GM12892 (cell line): ENCODE measurements at regions not wholly inside any gene's neighbourhood (a gene's known extent, or its start where the extent isn't known, plus 50 kb on each side); places are given as distances from the start of the nearest gene placed in this dataset.
"Not testable (repeated sequence)": the region's sequence is repeated elsewhere in the genome, so short reads cannot be mapped to it uniquely, and the experiment has no call there.

Experiments
- DNase-seq: peaks from one replicate; pipeline ENCODE4 v3.0.0; 2011; ENCODE audit not compliant: insufficient read length
- FAIRE-seq: peaks from 2 replicates; lab custom pipeline; 2011; peaks lifted over from hg19 to GRCh38; lab: Jason Lieb, UNC
- POLR2A ChIP-seq: IDR thresholded peaks from 2 replicates; pipeline ENCODE4 v1.6.1; 2011; ENCODE audit warnings: low read depth, low read length, control low read depth
- POLR2AphosphoS5 ChIP-seq: IDR thresholded peaks from 2 replicates; pipeline ENCODE4 v1.6.1; 2011; ENCODE audit warnings: low read depth, low read length, control low read depth
- TAF1 ChIP-seq: IDR thresholded peaks from 2 replicates; pipeline ENCODE4 v1.6.1; 2011; ENCODE audit warnings: low read depth, mild to moderate bottlenecking, control low read depth, low read length, borderline replicate concordance

DNA sequence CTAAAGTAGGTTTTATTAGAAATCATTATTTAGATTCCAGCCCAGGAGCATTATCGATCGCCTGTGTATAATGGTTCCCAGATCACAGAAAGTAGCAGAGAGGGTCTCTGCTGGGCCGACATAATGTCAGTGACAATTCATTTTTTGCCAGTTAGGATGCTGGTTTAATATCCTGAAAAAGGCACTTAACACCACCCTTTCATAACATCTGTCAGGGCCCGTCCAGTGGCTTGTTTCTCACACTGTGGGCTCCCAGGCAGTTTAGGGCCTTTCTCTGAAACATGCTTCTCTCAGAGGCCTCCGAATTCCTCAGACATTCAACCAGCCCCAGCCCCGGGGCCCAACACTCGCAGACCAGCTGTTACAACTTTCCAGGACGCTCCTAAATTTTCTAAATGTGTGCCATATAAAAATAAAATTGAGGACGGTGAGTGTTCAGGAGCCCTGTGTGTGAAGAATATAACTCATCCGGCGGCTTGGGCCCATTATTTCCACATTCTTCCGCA is 108.6 kb upstream of the EYA4 start:
- DNase-seq (no peak), FAIRE-seq (no peak)
- TF ChIP-seq POLR2A (no peak), POLR2AphosphoS5 (no peak), TAF1 (no peak)

- DNase-seq (no peak), FAIRE-seq (no peak)
- TF ChIP-seq POLR2A = no peak
- no peak for TF ChIP-seq TAF1
- TF ChIP-seq POLR2AphosphoS5 = no peak
Observed at GRCh38 chr6:133136177-133136880, 104.8 kb upstream of the EYA4 start.

DNA sequence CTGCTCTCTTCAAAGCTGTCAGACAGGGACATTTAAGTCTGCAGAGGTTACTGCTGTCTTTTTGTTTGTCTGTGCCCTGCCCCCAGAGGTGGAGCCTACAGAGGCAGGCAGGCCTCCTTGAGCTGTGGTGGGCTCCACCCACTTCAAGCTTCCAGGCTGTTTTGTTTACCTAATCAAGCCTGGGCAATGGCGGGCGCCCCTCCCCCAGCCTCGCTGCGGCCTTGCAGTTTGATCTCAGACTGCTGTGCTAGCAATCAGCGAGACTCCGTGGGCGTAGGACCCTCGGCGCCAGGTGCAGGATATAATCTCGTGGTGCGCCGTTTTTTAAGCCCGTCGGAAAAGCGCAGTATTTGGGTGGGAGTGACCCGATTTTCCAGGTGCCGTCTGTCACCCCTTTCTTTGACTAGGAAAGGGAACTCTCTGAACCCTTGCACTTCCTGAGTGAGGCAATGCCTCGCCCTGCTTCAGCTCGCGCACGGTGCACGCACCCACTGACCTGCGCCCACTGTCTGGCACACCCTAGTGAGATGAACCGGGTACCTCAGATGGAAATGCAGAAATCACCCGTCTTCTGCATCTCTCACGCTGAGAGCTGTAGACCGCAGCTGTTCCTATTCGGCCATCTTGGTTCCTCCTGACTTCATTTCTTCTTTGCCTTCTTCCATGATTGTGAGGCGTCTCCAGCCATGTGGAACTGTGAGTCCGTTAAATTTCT is 93.5 kb upstream of the EYA4 start:
- DNase-seq, FAIRE-seq: not testable (repeated sequence)

DNA sequence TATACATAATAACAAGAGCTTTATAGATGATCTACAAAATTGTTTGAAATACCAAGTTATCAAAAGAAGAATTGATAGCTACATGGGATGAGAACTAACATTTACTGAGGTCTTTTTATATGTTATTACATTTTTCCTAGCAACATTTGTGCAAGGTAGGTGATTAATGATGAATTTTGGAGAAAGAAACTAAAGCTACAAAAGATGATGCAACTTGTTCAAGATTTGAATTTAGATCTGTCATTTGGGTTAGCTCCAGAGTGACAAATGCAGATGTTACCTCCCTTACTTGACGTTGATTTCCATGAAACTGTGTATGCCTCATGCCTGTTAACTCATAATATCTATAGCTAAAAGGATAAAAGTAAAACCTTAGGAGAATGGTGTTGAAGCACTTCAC is 84.5 kb upstream of the EYA4 start:
- FAIRE-seq (no peak), DNase-seq (no peak)
- TF ChIP-seq POLR2AphosphoS5 (no peak), TAF1 (no peak), POLR2A (no peak)

GRCh38 chr6:133157995-133158394 is 83.2 kb upstream of the EYA4 start:
- FAIRE-seq (no peak), DNase-seq (no peak)
- TF ChIP-seq POLR2A (no peak), TAF1 (no peak), POLR2AphosphoS5 (no peak)

GRCh38 chr6:133159255-133159795 is 81.8 kb upstream of the EYA4 start:
- TF ChIP-seq TAF1 = no peak
- no peak for TF ChIP-seq POLR2A
- TF ChIP-seq POLR2AphosphoS5 = no peak
- FAIRE-seq (no peak), DNase-seq (no peak)

DNA sequence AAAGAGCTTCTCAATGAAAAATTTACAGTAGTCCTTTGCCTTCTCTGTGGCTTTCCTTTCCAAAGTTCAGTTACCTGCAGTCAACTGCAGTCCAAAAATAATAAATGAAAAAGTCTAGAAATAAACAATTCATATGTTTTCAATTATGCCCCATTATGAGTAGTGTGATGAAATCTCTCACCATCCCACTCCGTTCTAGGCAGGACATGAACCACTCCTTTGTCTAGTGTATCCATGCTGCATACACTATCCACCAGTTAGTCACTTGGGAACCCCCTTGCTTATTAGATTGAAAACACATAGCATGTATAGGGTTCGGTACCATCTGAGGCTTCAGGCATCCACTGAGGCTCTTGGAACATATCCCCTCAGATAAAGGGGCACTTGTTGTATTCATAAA is 80.6 kb upstream of the EYA4 start:
- FAIRE-seq (no peak), DNase-seq (no peak)
- TF ChIP-seq POLR2AphosphoS5 (no peak), POLR2A (no peak), TAF1 (no peak)

DNA sequence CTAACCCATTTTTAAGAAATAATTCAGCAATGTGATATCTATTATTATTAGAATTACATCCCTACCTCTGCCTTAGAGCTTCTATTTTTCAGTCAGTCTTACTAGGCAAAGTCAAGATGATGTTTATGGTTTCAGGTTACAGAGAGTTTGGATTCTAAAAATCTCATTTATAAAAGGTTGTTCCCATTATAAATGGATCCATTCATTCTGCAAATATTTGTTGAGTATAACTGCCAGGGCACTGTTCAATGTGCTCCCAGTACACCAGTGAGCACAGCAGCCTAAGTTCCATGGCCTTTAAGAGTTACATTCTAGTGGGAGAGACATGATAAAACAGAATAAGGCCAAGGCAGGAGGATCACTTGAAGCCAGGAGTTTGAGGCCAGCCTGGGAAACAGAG is 75.9 kb upstream of the EYA4 start:
- no peak for TF ChIP-seq TAF1
- no peak for TF ChIP-seq POLR2A
- no peak for TF ChIP-seq POLR2AphosphoS5
- FAIRE-seq = no peak
- no peak for DNase-seq

- DNase-seq (no peak), FAIRE-seq (no peak)
- no peak for TF ChIP-seq POLR2A
- no peak for TF ChIP-seq POLR2AphosphoS5
- TF ChIP-seq TAF1 = no peak
Observed at GRCh38 chr6:133166766-133167165, 74.4 kb upstream of the EYA4 start.

DNA sequence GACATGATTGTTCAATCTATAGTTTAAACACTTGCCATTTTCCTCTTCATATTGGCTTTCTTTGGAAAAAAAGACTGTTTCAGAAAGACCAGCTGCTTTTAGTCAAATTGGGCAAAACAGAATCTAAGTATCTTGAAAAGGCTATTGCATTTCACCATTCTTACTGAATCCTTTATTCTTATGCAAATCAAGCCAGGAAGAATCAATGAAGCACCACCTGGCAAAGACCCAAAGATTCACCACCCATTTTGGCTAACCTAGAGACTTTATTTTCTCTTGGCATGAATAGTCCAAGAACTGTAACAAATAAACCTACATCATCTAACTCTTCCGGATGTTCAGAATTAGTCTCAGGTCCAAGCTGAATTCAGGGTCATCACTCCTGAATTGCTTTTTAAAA is 71.3 kb upstream of the EYA4 start:
- TF ChIP-seq TAF1 (no peak), POLR2A (no peak), POLR2AphosphoS5 (no peak)
- FAIRE-seq (no peak), DNase-seq (no peak)

DNA sequence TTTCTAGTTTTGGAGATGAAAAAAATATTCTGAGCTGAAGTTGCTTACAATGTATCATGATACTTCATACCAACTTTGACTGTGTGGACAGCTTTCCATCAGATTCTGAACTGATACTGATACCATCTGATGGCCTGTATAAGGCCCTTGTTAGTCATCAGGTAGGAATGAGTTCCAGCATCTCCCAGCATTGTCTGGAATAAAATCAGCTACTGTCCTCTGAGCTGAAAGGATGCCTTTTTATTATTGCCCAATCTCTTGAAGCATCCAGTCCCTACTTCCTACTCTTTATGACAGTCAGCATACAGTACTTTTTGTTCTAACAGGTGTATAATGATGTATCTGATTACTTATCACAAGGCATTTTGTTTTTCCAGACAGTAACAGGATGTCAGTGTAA is 70.6 kb upstream of the EYA4 start:
- no peak for DNase-seq
- no peak for TF ChIP-seq POLR2AphosphoS5
- no peak for FAIRE-seq
